ENCODE measurements at regions not wholly inside any gene's neighbourhood (a gene's known extent, or its start where the extent isn't known, plus 50 kb on each side); places are given as distances from the start of the nearest gene placed in this dataset.

DNA sequence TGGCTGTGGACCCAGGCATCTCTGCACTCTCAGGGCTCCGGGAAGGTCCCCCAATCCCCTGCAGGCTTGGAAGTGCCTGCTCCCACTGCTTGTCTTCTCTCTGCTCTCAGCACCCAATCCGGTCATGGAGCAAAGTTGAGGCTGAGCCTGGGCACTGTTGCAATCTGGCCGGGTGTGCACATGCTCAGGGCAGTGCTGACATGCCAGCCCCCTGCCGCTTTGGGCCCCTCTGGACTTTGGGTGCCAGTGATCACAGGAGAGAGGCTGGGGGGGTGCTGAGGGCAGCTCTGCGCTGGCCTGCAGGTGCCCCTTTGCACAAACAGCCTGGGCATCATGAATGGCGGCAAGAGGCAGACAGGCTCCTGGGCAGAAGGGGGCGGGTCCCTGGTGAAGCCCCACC lies 85.4 kb upstream of the OSBPL8 start:
- TF ChIP-seq, protein P1, sequence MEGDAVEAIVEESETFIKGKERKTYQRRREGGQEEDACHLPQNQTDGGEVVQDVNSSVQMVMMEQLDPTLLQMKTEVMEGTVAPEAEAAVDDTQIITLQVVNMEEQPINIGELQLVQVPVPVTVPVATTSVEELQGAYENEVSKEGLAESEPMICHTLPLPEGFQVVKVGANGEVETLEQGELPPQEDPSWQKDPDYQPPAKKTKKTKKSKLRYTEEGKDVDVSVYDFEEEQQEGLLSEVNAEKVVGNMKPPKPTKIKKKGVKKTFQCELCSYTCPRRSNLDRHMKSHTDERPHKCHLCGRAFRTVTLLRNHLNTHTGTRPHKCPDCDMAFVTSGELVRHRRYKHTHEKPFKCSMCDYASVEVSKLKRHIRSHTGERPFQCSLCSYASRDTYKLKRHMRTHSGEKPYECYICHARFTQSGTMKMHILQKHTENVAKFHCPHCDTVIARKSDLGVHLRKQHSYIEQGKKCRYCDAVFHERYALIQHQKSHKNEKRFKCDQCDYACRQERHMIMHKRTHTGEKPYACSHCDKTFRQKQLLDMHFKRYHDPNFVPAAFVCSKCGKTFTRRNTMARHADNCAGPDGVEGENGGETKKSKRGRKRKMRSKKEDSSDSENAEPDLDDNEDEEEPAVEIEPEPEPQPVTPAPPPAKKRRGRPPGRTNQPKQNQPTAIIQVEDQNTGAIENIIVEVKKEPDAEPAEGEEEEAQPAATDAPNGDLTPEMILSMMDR (conservative IDR thresholded peaks at IDR 0.05 in 1 of 2, IDR thresholded peaks at IDR 0.05 in 1 of 2; ENCODE audit: low read depth in 1 of 2, low read length in 2 of 2) = no peak
- TF ChIP-seq EZH2 (IDR thresholded peaks at IDR 0.05; ENCODE audit: low read length, missing control alignments) = no peak
